Prostate gland (tissue), 1 donor: ENCODE measurements at regions not wholly inside any gene's neighbourhood (a gene's known extent, or its start where the extent isn't known, plus 50 kb on each side); places are given as distances from the start of the nearest gene placed in this dataset.

ENCODE experiments used
- POLR2A ChIP-seq: fragments of 450-650 bp; IDR thresholded peaks from one replicate; pipeline ENCODE4 v1.6.1; 2016; ENCODE audit warnings: antibody characterized with exemption, mild to moderate bottlenecking
- POLR2AphosphoS5 ChIP-seq: sonication (generic); formaldehyde crosslinking; IDR thresholded peaks from one replicate; pipeline ENCODE4 v1.6.1; 2017; ENCODE audit warnings: antibody characterized with exemption

DNA sequence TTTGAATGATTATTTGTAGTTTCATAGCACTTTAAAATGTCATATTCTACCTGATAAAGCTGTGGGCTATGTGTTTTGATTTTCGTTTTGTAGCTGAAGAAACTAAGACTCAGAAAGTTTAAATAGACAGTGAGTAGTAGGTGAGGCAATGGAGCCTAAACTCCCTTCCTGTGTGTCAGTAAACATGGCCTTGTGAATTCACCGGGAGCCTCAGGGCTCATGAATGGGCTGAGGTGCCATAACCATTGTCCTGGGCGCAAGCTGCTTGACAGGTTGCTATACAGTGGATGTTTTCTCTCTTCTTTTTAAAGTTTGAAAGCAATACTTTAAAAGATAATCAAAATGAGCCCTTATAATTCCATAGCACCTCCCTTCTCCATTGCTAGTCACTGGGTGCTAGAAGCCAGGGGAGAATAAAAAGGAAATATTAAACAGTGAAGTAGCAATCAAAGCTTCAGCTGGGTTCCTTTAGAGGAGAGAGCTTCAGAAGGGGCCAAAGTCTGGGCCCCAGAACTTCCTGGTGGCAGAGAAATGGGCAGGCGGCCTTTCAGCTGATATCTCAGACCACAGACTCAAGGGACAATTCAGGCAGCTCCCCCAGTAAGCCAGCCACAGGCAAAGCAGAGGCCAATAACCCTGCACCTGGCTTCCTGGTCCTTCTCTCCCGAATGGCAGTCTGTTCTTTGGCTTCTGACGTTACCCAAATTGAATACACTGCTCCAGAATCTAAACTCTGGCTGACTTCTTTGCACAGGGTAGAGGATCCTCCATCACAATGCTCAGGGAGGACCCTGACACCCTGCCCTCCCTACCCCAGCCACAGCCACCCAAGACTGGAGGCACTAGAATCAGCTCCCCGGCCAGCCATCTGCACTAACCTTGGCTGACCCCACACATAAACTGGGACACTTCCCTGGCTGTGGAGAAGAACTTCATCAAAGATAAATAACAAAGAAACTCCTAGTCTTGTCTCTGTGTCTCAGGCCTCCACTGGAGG, 51.8 kb upstream of the NPAS2 start:
- TF ChIP-seq POLR2A (no peak), POLR2AphosphoS5 (no peak)
